ENCODE measurements at regions not wholly inside any gene's neighbourhood (a gene's known extent, or its start where the extent isn't known, plus 50 kb on each side); places are given as distances from the start of the nearest gene placed in this dataset.

- TF ChIP-seq E2F8 (IDR thresholded peaks at IDR 0.05; ENCODE audit: low read depth, partially characterized antibody), result no peak
- no peak for TF ChIP-seq RUNX3 (IDR thresholded peaks at IDR 0.05; ENCODE audit: low read length)
- no peak for TF ChIP-seq ZBED1 (IDR thresholded peaks at IDR 0.05; ENCODE audit: borderline replicate concordance)
- TF ChIP-seq RFX5 (IDR thresholded peaks at IDR 0.05; ENCODE audit: low read depth, low read length), result no peak
- no peak for TF ChIP-seq SUZ12 (IDR thresholded peaks at IDR 0.05; ENCODE audit: unreplicated experiment)
These were observed 207.3 kb upstream of the CENPE start (continued) for GRCh38 chr4:103405415-103405814.

- Histone ChIP-seq H3K4me1 (ENCODE audit: control insufficient read depth, insufficient read depth, low read length) (no peaks in the 10 kb centered on the region), H3K79me2 (ENCODE audit: control insufficient read depth, insufficient read depth, low read length) (no peaks in the 10 kb centered on the region), H3K9me3 (replicated peaks; ENCODE audit: control insufficient read depth, insufficient read depth, low read length) (no peaks in the 10 kb centered on the region), H3K4me3 (no peak overlapping the region), H2AFZ (ENCODE audit: control insufficient read depth, low read depth, low read length) (no peak overlapping the region), H3K36me3 (ENCODE audit: control insufficient read depth in 2 of 2, insufficient read depth in 2 of 2, low read length in 1 of 2) (no peaks in the 10 kb centered on the region), H3K9ac (ENCODE audit: control insufficient read depth, insufficient read depth, low read length) (no peak overlapping the region), H4K20me1 (ENCODE audit: control insufficient read depth, insufficient read depth) (no peaks in the 10 kb centered on the region), H3K4me2 (ENCODE audit: control insufficient read depth, insufficient read depth) (no peak overlapping the region), H3K27me3 (replicated peaks in 1 of 2; ENCODE audit: control insufficient read depth in 2 of 2, insufficient read depth in 2 of 2, low read length in 1 of 2) (no peaks in the 10 kb centered on the region), H3K27ac (ENCODE audit: control insufficient read depth, insufficient read depth) (no peak overlapping the region)
- in situ Hi-C loops (cut with MboI), result no loop called here
- ChIA-PET CTCF (no interaction called here), RAD21 (ENCODE audit: unreplicated experiment) (no interaction called here), SMC1A (ENCODE audit: uncharacterized antibody, unreplicated experiment) (interaction anchor here (0.5 kb wide), 1 partner anchor 19 kb away, joined by 3 read pairs; no protein-coding TSS in a partner anchor), POLR2A (no interaction called here)
- DNase-seq (ENCODE audit: low read depth, low spot score) (no peak), FAIRE-seq (no peak), ATAC-seq (no peak)
- WGBS (ENCODE audit: insufficient coverage, insufficient replicate concordance, low lambda C conversion rate, missing lambda C conversion rate), result 8% methylated on average over 2 of the region's 2 CpGs
- intact Hi-C loops (cut with micrococcal nuclease; ENCODE audit: unreplicated experiment), result no loop called here
- BruUV-seq (replicated peaks), result no TSS peak
- TF ChIP-seq RAD21 (IDR thresholded peaks at IDR 0.05; ENCODE audit: insufficient read depth, low read depth, low read length), result no peak
- no peak for TF ChIP-seq ZNF207 (IDR thresholded peaks at IDR 0.05; ENCODE audit: borderline replicate concordance)
- no peak for TF ChIP-seq HDGF (IDR thresholded peaks at IDR 0.05)
- TF ChIP-seq MAX (IDR thresholded peaks at IDR 0.05; ENCODE audit: low read depth, low read length), result no peak
- no peak for TF ChIP-seq CHD2 (IDR thresholded peaks at IDR 0.05; ENCODE audit: borderline replicate concordance, low read depth, low read length)
- TF ChIP-seq SRF (IDR thresholded peaks at IDR 0.05; ENCODE audit: low read depth in 2 of 2, low read length in 2 of 2), result no peak
- no peak for TF ChIP-seq NR2C1 (IDR thresholded peaks at IDR 0.05)
- no peak for TF ChIP-seq SMAD1 (IDR thresholded peaks at IDR 0.05; ENCODE audit: low read depth, partially characterized antibody)
- TF ChIP-seq NR2C2 (IDR thresholded peaks at IDR 0.05; ENCODE audit: borderline replicate concordance, control insufficient read depth, insufficient read length, low read depth), result no peak
- TF ChIP-seq ZBTB11 (CRISPR knock-in tag; IDR thresholded peaks at IDR 0.05), result no peak
These were observed 205.5 kb upstream of the CENPE start for GRCh38 chr4:103403619-103404018.

Measured in GM12878 (cell line).